Liver (tissue), 8 donors: ENCODE measurements at regions not wholly inside any gene's neighbourhood (a gene's known extent, or its start where the extent isn't known, plus 50 kb on each side); places are given as distances from the start of the nearest gene placed in this dataset.

Experiments used
- DNase-seq: peaks from one replicate; pipeline ENCODE4 v3.0.0-alpha.2; 2017; ENCODE audit warnings: low spot score
- H3K27ac ChIP-seq, 2 donors: one replicate each; pipeline ENCODE4 v1.7.0; 2013; ENCODE audit warnings: inconsistent platforms in 2 of 2, low read length in 2 of 2, control low read depth in 1 of 2, low read depth in 1 of 2, mild to moderate bottlenecking in 1 of 2
- H3K27me3 ChIP-seq, 4 donors: one replicate each; pipeline versions ENCODE4 v1.6.1 to v1.7.0; 2013; ENCODE audit warnings: low read length in 3 of 4, inconsistent platforms in 1 of 4, mild to moderate bottlenecking in 1 of 4, moderate library complexity in 1 of 4; ENCODE audit not compliant: control insufficient read depth in 4 of 4, insufficient read depth in 4 of 4
- H3K36me3 ChIP-seq, 4 donors: one replicate each; pipeline versions ENCODE4 v1.6.1 to v1.7.0; 2013; ENCODE audit warnings: low read length in 3 of 4, mild to moderate bottlenecking in 3 of 4, low read depth in 1 of 4, moderate library complexity in 1 of 4; ENCODE audit not compliant: control insufficient read depth in 4 of 4, insufficient read depth in 3 of 4
- H3K4me1 ChIP-seq, 4 donors: one replicate each; pipeline versions ENCODE4 v1.6.1 to v1.7.0; 2013; ENCODE audit warnings: low read length in 3 of 4, mild to moderate bottlenecking in 3 of 4, moderate library complexity in 1 of 4; ENCODE audit not compliant: control insufficient read depth in 4 of 4, insufficient read depth in 4 of 4
- H3K4me3 ChIP-seq, 3 donors: one replicate each; pipeline versions ENCODE4 v1.6.1 to v1.7.0; 2013; ENCODE audit warnings: low read length in 3 of 3, control low read depth in 1 of 3, low read depth in 1 of 3, mild to moderate bottlenecking in 1 of 3
- H3K9ac ChIP-seq, 2 donors: one replicate each; pipeline ENCODE4 v1.7.0; 2013; ENCODE audit warnings: low read length in 2 of 2, mild to moderate bottlenecking in 2 of 2, moderate library complexity in 2 of 2, control low read depth in 1 of 2, low read depth in 1 of 2
- H3K9me3 ChIP-seq, 4 donors: one replicate each; pipeline versions ENCODE4 v1.6.1 to v1.7.0; 2013; ENCODE audit warnings: low read length in 3 of 4; ENCODE audit not compliant: control insufficient read depth in 4 of 4
- EGR1 ChIP-seq, 2 donors: IDR thresholded peaks; 2 replicates each; pipeline ENCODE4 v1.6.1; 2016 to 2018; ENCODE audit warnings: antibody characterized with exemption in 2 of 2, low read depth in 2 of 2
- FOXA1 ChIP-seq: IDR thresholded peaks from 2 replicates; pipeline ENCODE4 v1.6.1; 2016; ENCODE audit warnings: antibody characterized with exemption
- FOXA2 ChIP-seq: IDR thresholded peaks from 2 replicates; pipeline ENCODE4 v1.6.1; 2016; ENCODE audit warnings: antibody characterized with exemption
- GABPA ChIP-seq, 2 donors: IDR thresholded peaks in 1 of 2; conservative IDR thresholded peaks in 1 of 2; 2 replicates each; pipeline ENCODE4 v1.6.1; 2016; ENCODE audit warnings: antibody characterized with exemption in 2 of 2, mild to moderate bottlenecking in 1 of 2, moderate library complexity in 1 of 2
- HNF4A ChIP-seq, 2 donors: conservative IDR thresholded peaks; 2 replicates each; pipeline ENCODE4 v1.6.1; 2016; ENCODE audit warnings: antibody characterized with exemption in 2 of 2, mild to moderate bottlenecking in 2 of 2
- HNF4G ChIP-seq: IDR thresholded peaks from 2 replicates; pipeline ENCODE4 v1.6.1; 2016; ENCODE audit warnings: antibody characterized with exemption
- JUND ChIP-seq, 2 donors: IDR thresholded peaks; 2 replicates each; pipeline ENCODE4 v1.6.1; 2016; ENCODE audit warnings: antibody characterized with exemption in 2 of 2
- NR2F2 ChIP-seq: IDR thresholded peaks from 2 replicates; pipeline ENCODE4 v1.6.1; 2016; ENCODE audit warnings: antibody characterized with exemption
- RAD21 ChIP-seq, 2 donors: IDR thresholded peaks; 2 replicates each; pipeline ENCODE4 v1.6.1; 2016; ENCODE audit warnings: antibody characterized with exemption in 2 of 2, mild to moderate bottlenecking in 2 of 2
- RXRA ChIP-seq, 2 donors: IDR thresholded peaks; 2 replicates each; pipeline ENCODE4 v1.6.1; 2017 to 2018; ENCODE audit warnings: antibody characterized with exemption in 2 of 2, mild to moderate bottlenecking in 1 of 2
- SP1 ChIP-seq: IDR thresholded peaks from 2 replicates; pipeline ENCODE4 v1.6.1; 2018; ENCODE audit warnings: antibody characterized with exemption, mild to moderate bottlenecking
- TAF1 ChIP-seq: conservative IDR thresholded peaks from 2 replicates; pipeline ENCODE4 v1.6.1; 2016; ENCODE audit warnings: antibody characterized with exemption, mild to moderate bottlenecking
- YY1 ChIP-seq: IDR thresholded peaks from 2 replicates; pipeline ENCODE4 v1.6.1; 2016; ENCODE audit warnings: antibody characterized with exemption, mild to moderate bottlenecking
- WGBS: extraction: QIAGEN DNeasy Blood & Tissue Kit; methylation state at CpG from one replicate; pipeline ENCODE4 v1.1.7; 2013; 5-methylcytosine and 5-hydroxymethylcytosine counted together
- TF ChIP-seq, protein P1 (sequence below): IDR thresholded peaks from 2 replicates; pipeline ENCODE4 v1.6.1; 2016; ENCODE audit warnings: antibody characterized with exemption
- TF ChIP-seq, protein P2 (sequence below): fragments of 150-350 bp; IDR thresholded peaks from 2 replicates; pipeline ENCODE4 v1.5.1; 2017; ENCODE audit warnings: improper control_type of control experiment, low read depth, low read length; ENCODE audit not compliant: missing input control
- TF ChIP-seq, protein P3 (sequence below): IDR thresholded peaks from 2 replicates; pipeline ENCODE4 v1.6.1; 2016; ENCODE audit warnings: antibody characterized with exemption
- TF ChIP-seq, protein P4 (sequence below): IDR thresholded peaks from 2 replicates; pipeline ENCODE4 v1.6.1; 2016; ENCODE audit warnings: antibody characterized with exemption, mild to moderate bottlenecking
- TF ChIP-seq, protein P5 (sequence below): IDR thresholded peaks from 2 replicates; pipeline ENCODE4 v1.6.1; 2016; ENCODE audit warnings: antibody characterized with exemption
- donor health status: healthy.
- donor health status: healthy.
- donor health status: healthy.
- donor health status: healthy.
- donor health status: healthy.

DNA sequence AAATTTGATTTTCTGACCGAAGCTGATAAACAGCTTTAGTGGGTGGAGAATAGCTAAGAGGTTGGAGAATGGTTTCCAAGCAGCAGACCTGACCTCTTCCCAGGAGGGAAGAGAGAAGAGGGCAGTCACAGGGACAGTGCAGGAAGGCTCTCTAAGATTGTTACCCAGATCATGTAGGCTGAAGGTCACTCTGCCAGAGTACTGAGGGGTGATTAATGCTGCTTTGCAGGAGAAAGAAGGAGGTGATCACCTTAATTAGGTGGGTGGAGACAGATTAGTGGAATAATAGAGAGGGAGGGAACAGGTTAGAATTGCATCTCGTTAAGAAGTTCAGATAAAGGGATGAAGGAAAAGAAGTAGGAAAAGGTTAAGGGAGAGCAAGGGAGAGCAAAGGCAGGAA is 440.5 kb downstream of the BRINP1 start:
- DNase-seq, result no peak
- 34% methylated on average over 2 of the region's 2 CpGs for WGBS

DNA sequence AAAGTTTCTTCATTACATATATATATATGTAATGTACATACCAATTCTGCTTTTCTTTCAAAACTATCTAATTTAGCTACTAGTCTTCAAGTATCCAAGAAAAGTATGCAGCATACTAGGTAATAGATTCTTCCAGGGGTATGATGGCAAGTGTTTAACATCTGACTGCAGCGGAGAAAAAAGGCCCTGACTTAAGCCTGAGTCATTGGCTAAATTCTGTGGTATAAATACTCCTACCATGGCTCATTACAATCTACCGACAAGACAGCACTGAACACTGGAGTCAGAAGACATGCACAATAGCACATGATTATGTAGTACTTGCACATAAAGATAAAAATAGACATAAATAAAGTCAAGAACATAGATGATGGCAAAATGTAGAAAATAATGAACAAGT is 439.9 kb downstream of the BRINP1 start:
- Histone ChIP-seq H3K36me3 (no peaks in the 10 kb centered on the region), H3K4me1 (no peaks in the 10 kb centered on the region), H3K9me3 (no peaks in the 10 kb centered on the region), H3K27ac (no peak overlapping the region), H3K4me3 (no peak overlapping the region), H3K27me3 (peaks cover 0 to 3% (median 0%) of the 10 kb centered on the region in 4 donors), H3K9ac (no peak overlapping the region)
- 87% methylated on average over 2 of the region's 2 CpGs for WGBS
- DNase-seq, result no peak
- TF ChIP-seq YY1 (no peak), SP1 (no peak), GABPA (IDR thresholded peaks at IDR 0.05 in 1 of 2, conservative IDR thresholded peaks at IDR 0.05 in 1 of 2) (no peak), HNF4G (no peak), FOXA2 (no peak), TAF1 (no peak), RAD21 (IDR thresholded peaks at IDR 0.05) (no peak), NR2F2 (no peak), EGR1 (IDR thresholded peaks at IDR 0.05; ENCODE audit: low read depth in 2 of 2) (no peak), HNF4A (conservative IDR thresholded peaks at IDR 0.05) (no peak), FOXA1 (no peak), JUND (IDR thresholded peaks at IDR 0.05) (no peak), RXRA (IDR thresholded peaks at IDR 0.05) (no peak)
- TF ChIP-seq, protein P1, sequence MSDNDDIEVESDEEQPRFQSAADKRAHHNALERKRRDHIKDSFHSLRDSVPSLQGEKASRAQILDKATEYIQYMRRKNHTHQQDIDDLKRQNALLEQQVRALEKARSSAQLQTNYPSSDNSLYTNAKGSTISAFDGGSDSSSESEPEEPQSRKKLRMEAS, result no peak
- TF ChIP-seq, protein P2, sequence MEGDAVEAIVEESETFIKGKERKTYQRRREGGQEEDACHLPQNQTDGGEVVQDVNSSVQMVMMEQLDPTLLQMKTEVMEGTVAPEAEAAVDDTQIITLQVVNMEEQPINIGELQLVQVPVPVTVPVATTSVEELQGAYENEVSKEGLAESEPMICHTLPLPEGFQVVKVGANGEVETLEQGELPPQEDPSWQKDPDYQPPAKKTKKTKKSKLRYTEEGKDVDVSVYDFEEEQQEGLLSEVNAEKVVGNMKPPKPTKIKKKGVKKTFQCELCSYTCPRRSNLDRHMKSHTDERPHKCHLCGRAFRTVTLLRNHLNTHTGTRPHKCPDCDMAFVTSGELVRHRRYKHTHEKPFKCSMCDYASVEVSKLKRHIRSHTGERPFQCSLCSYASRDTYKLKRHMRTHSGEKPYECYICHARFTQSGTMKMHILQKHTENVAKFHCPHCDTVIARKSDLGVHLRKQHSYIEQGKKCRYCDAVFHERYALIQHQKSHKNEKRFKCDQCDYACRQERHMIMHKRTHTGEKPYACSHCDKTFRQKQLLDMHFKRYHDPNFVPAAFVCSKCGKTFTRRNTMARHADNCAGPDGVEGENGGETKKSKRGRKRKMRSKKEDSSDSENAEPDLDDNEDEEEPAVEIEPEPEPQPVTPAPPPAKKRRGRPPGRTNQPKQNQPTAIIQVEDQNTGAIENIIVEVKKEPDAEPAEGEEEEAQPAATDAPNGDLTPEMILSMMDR, result no peak
- TF ChIP-seq, protein P3, sequence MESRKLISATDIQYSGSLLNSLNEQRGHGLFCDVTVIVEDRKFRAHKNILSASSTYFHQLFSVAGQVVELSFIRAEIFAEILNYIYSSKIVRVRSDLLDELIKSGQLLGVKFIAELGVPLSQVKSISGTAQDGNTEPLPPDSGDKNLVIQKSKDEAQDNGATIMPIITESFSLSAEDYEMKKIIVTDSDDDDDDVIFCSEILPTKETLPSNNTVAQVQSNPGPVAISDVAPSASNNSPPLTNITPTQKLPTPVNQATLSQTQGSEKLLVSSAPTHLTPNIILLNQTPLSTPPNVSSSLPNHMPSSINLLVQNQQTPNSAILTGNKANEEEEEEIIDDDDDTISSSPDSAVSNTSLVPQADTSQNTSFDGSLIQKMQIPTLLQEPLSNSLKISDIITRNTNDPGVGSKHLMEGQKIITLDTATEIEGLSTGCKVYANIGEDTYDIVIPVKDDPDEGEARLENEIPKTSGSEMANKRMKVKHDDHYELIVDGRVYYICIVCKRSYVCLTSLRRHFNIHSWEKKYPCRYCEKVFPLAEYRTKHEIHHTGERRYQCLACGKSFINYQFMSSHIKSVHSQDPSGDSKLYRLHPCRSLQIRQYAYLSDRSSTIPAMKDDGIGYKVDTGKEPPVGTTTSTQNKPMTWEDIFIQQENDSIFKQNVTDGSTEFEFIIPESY, result no peak
- TF ChIP-seq, protein P4, sequence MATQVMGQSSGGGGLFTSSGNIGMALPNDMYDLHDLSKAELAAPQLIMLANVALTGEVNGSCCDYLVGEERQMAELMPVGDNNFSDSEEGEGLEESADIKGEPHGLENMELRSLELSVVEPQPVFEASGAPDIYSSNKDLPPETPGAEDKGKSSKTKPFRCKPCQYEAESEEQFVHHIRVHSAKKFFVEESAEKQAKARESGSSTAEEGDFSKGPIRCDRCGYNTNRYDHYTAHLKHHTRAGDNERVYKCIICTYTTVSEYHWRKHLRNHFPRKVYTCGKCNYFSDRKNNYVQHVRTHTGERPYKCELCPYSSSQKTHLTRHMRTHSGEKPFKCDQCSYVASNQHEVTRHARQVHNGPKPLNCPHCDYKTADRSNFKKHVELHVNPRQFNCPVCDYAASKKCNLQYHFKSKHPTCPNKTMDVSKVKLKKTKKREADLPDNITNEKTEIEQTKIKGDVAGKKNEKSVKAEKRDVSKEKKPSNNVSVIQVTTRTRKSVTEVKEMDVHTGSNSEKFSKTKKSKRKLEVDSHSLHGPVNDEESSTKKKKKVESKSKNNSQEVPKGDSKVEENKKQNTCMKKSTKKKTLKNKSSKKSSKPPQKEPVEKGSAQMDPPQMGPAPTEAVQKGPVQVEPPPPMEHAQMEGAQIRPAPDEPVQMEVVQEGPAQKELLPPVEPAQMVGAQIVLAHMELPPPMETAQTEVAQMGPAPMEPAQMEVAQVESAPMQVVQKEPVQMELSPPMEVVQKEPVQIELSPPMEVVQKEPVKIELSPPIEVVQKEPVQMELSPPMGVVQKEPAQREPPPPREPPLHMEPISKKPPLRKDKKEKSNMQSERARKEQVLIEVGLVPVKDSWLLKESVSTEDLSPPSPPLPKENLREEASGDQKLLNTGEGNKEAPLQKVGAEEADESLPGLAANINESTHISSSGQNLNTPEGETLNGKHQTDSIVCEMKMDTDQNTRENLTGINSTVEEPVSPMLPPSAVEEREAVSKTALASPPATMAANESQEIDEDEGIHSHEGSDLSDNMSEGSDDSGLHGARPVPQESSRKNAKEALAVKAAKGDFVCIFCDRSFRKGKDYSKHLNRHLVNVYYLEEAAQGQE, result no peak
- TF ChIP-seq, protein P5, sequence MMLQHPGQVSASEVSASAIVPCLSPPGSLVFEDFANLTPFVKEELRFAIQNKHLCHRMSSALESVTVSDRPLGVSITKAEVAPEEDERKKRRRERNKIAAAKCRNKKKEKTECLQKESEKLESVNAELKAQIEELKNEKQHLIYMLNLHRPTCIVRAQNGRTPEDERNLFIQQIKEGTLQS, result no peak

More for the DNA sequence above, 440.5 kb downstream of the BRINP1 start:
- Histone ChIP-seq H3K4me3 (no peak overlapping the region), H3K27ac (no peak overlapping the region), H3K27me3 (peaks cover 0 to 3% (median 0%) of the 10 kb centered on the region in 4 donors), H3K4me1 (no peaks in the 10 kb centered on the region), H3K9me3 (no peaks in the 10 kb centered on the region), H3K36me3 (no peaks in the 10 kb centered on the region), H3K9ac (no peak overlapping the region)
- TF ChIP-seq RAD21 (IDR thresholded peaks at IDR 0.05) (no peak), RXRA (IDR thresholded peaks at IDR 0.05) (no peak), HNF4A (conservative IDR thresholded peaks at IDR 0.05) (no peak), JUND (IDR thresholded peaks at IDR 0.05) (no peak), NR2F2 (no peak), GABPA (IDR thresholded peaks at IDR 0.05 in 1 of 2, conservative IDR thresholded peaks at IDR 0.05 in 1 of 2) (no peak)
- TF ChIP-seq, protein P4, result no peak
